ENCODE measurements at regions not wholly inside any gene's neighbourhood (a gene's known extent, or its start where the extent isn't known, plus 50 kb on each side); places are given as distances from the start of the nearest gene placed in this dataset.

GRCh38 chr15:97717806-97718205, 242.7 kb upstream of the ARRDC4 start:
- no peak overlapping the region for H3K9ac ChIP-seq (ENCODE audit: insufficient read length, low read depth)

GRCh38 chr15:97718509-97718908, 242.0 kb upstream of the ARRDC4 start:
- Histone ChIP-seq H3K4me1 (ENCODE audit: insufficient read depth, insufficient read length) (no peaks in the 10 kb centered on the region), H3K9me3 (ENCODE audit: insufficient read depth, low read length) (peaks cover 10% of the 10 kb centered on the region; the same call in 1 of the 2 replicates), H3K9ac (ENCODE audit: insufficient read length, low read depth) (no peak overlapping the region), H3K27me3 (ENCODE audit: insufficient read depth, insufficient read length) (no peaks in the 10 kb centered on the region), H3K4me3 (ENCODE audit: insufficient read length, low read depth) (no peak overlapping the region), H3K36me3 (ENCODE audit: insufficient read depth, insufficient read length, low read length) (no peaks in the 10 kb centered on the region)
- DNase-seq (ENCODE audit: low read depth, low spot score), result no peak
- TF ChIP-seq SUZ12 (IDR thresholded peaks at IDR 0.05; ENCODE audit: extremely low read depth, insufficient read depth, insufficient read length) (no peak), YY1 (IDR thresholded peaks at IDR 0.05; ENCODE audit: insufficient read depth, insufficient read length) (no peak), ZNF274 (IDR thresholded peaks at IDR 0.05; ENCODE audit: low read depth, low read length) (no peak)

More at GRCh38 chr15:97717806-97718205, 242.7 kb upstream of the ARRDC4 start:
- no peak for TF ChIP-seq SUZ12 (IDR thresholded peaks at IDR 0.05; ENCODE audit: extremely low read depth, insufficient read depth, insufficient read length)
- TF ChIP-seq YY1 (IDR thresholded peaks at IDR 0.05; ENCODE audit: insufficient read depth, insufficient read length), result no peak
- TF ChIP-seq ZNF274 (IDR thresholded peaks at IDR 0.05; ENCODE audit: low read depth, low read length), result no peak
- Histone ChIP-seq H3K4me3 (ENCODE audit: insufficient read length, low read depth) (no peak overlapping the region), H3K4me1 (ENCODE audit: insufficient read depth, insufficient read length) (no peaks in the 10 kb centered on the region), H3K36me3 (ENCODE audit: insufficient read depth, insufficient read length, low read length) (no peaks in the 10 kb centered on the region), H3K27me3 (ENCODE audit: insufficient read depth, insufficient read length) (no peaks in the 10 kb centered on the region), H3K9me3 (ENCODE audit: insufficient read depth, low read length) (peaks cover 10% of the 10 kb centered on the region; the same call in 1 of the 2 replicates)
- DNase-seq (ENCODE audit: low read depth, low spot score), result no peak

- Histone ChIP-seq H3K27me3 (ENCODE audit: insufficient read depth, insufficient read length) (no peaks in the 10 kb centered on the region), H3K9me3 (ENCODE audit: insufficient read depth, low read length) (no peaks in the 10 kb centered on the region), H3K4me3 (ENCODE audit: insufficient read length, low read depth) (no peak overlapping the region), H3K9ac (ENCODE audit: insufficient read length, low read depth) (no peak overlapping the region), H3K36me3 (ENCODE audit: insufficient read depth, insufficient read length, low read length) (no peaks in the 10 kb centered on the region), H3K4me1 (ENCODE audit: insufficient read depth, insufficient read length) (no peaks in the 10 kb centered on the region)
- no peak for DNase-seq (ENCODE audit: low read depth, low spot score)
- TF ChIP-seq YY1 (IDR thresholded peaks at IDR 0.05; ENCODE audit: insufficient read depth, insufficient read length) (no peak), SUZ12 (IDR thresholded peaks at IDR 0.05; ENCODE audit: extremely low read depth, insufficient read depth, insufficient read length) (no peak), ZNF274 (IDR thresholded peaks at IDR 0.05; ENCODE audit: low read depth, low read length) (no peak)
These were observed 231.7 kb upstream of the ARRDC4 start for GRCh38 chr15:97728791-97729190.

GRCh38 chr15:97729270-97729669, 231.2 kb upstream of the ARRDC4 start:
- Histone ChIP-seq H3K36me3 (ENCODE audit: insufficient read depth, insufficient read length, low read length) (no peaks in the 10 kb centered on the region), H3K4me1 (ENCODE audit: insufficient read depth, insufficient read length) (no peaks in the 10 kb centered on the region), H3K4me3 (ENCODE audit: insufficient read length, low read depth) (no peak overlapping the region), H3K27me3 (ENCODE audit: insufficient read depth, insufficient read length) (no peaks in the 10 kb centered on the region), H3K9ac (ENCODE audit: insufficient read length, low read depth) (no peak overlapping the region), H3K9me3 (ENCODE audit: insufficient read depth, low read length) (no peaks in the 10 kb centered on the region)
- TF ChIP-seq ZNF274 (IDR thresholded peaks at IDR 0.05; ENCODE audit: low read depth, low read length) (no peak), SUZ12 (IDR thresholded peaks at IDR 0.05; ENCODE audit: extremely low read depth, insufficient read depth, insufficient read length) (no peak), YY1 (IDR thresholded peaks at IDR 0.05; ENCODE audit: insufficient read depth, insufficient read length) (no peak)
- DNase-seq (ENCODE audit: low read depth, low spot score), result no peak

GRCh38 chr15:97730315-97730714, 230.2 kb upstream of the ARRDC4 start:
- DNase-seq (ENCODE audit: low read depth, low spot score), result no peak
- no peak for TF ChIP-seq YY1 (IDR thresholded peaks at IDR 0.05; ENCODE audit: insufficient read depth, insufficient read length)
- TF ChIP-seq SUZ12 (IDR thresholded peaks at IDR 0.05; ENCODE audit: extremely low read depth, insufficient read depth, insufficient read length), result no peak
- TF ChIP-seq ZNF274 (IDR thresholded peaks at IDR 0.05; ENCODE audit: low read depth, low read length), result no peak
- no peaks in the 10 kb centered on the region for H3K4me1 ChIP-seq (ENCODE audit: insufficient read depth, insufficient read length)
- H3K27me3 ChIP-seq (ENCODE audit: insufficient read depth, insufficient read length), result no peaks in the 10 kb centered on the region
- no peak overlapping the region for H3K9ac ChIP-seq (ENCODE audit: insufficient read length, low read depth)
- no peaks in the 10 kb centered on the region for H3K36me3 ChIP-seq (ENCODE audit: insufficient read depth, insufficient read length, low read length)
- no peaks in the 10 kb centered on the region for H3K9me3 ChIP-seq (ENCODE audit: insufficient read depth, low read length)
- H3K4me3 ChIP-seq (ENCODE audit: insufficient read length, low read depth), result no peak overlapping the region

- Histone ChIP-seq H3K27me3 (ENCODE audit: insufficient read depth, insufficient read length) (no peaks in the 10 kb centered on the region), H3K9me3 (ENCODE audit: insufficient read depth, low read length) (no peaks in the 10 kb centered on the region), H3K4me3 (ENCODE audit: insufficient read length, low read depth) (no peak overlapping the region), H3K36me3 (ENCODE audit: insufficient read depth, insufficient read length, low read length) (no peaks in the 10 kb centered on the region), H3K9ac (ENCODE audit: insufficient read length, low read depth) (no peak overlapping the region), H3K4me1 (ENCODE audit: insufficient read depth, insufficient read length) (no peaks in the 10 kb centered on the region)
- DNase-seq (ENCODE audit: low read depth, low spot score), result no peak
- TF ChIP-seq SUZ12 (IDR thresholded peaks at IDR 0.05; ENCODE audit: extremely low read depth, insufficient read depth, insufficient read length), result no peak
- no peak for TF ChIP-seq ZNF274 (IDR thresholded peaks at IDR 0.05; ENCODE audit: low read depth, low read length)
- TF ChIP-seq YY1 (IDR thresholded peaks at IDR 0.05; ENCODE audit: insufficient read depth, insufficient read length), result no peak
These were observed 228.6 kb upstream of the ARRDC4 start for GRCh38 chr15:97731859-97732258.

- no peaks in the 10 kb centered on the region for H3K36me3 ChIP-seq (ENCODE audit: insufficient read depth, insufficient read length, low read length)
- H3K27me3 ChIP-seq (ENCODE audit: insufficient read depth, insufficient read length), result no peaks in the 10 kb centered on the region
- H3K4me1 ChIP-seq (ENCODE audit: insufficient read depth, insufficient read length), result no peaks in the 10 kb centered on the region
- H3K9ac ChIP-seq (ENCODE audit: insufficient read length, low read depth), result no peak overlapping the region
- no peak overlapping the region for H3K4me3 ChIP-seq (ENCODE audit: insufficient read length, low read depth)
- no peak for TF ChIP-seq SUZ12 (IDR thresholded peaks at IDR 0.05; ENCODE audit: extremely low read depth, insufficient read depth, insufficient read length)
- TF ChIP-seq YY1 (IDR thresholded peaks at IDR 0.05; ENCODE audit: insufficient read depth, insufficient read length), result no peak
- no peak for TF ChIP-seq ZNF274 (IDR thresholded peaks at IDR 0.05; ENCODE audit: low read depth, low read length)
- no peaks in the 10 kb centered on the region for H3K9me3 ChIP-seq (ENCODE audit: insufficient read depth, low read length)
- DNase-seq (ENCODE audit: low read depth, low spot score), result no peak
These were observed 227.1 kb upstream of the ARRDC4 start for GRCh38 chr15:97733373-97733772.
